WTC11 (cell line): ENCODE measurements at regions not wholly inside any gene's neighbourhood (a gene's known extent, or its start where the extent isn't known, plus 50 kb on each side); places are given as distances from the start of the nearest gene placed in this dataset.
"Not testable (repeated sequence)": the region's sequence is repeated elsewhere in the genome, so short reads cannot be mapped to it uniquely, and the experiment has no call there.

ENCODE experiments used
- ATF2 ChIP-seq: sonication (generic); formaldehyde crosslinking; IDR thresholded peaks from 2 replicates; pipeline ENCODE4 v1.8.1; 2022; ENCODE audit warnings: low read depth, missing genetic modification reagents, borderline replicate concordance
- CTCF ChIP-seq: fragments of 200-600 bp; IDR thresholded peaks from 2 replicates; pipeline ENCODE4 v1.8.0; 2022; ENCODE audit warnings: antibody characterized with exemption
- FOXJ3 ChIP-seq: sonication (generic); formaldehyde crosslinking; IDR thresholded peaks from 2 replicates; pipeline ENCODE4 v1.9.0; 2021; ENCODE audit warnings: missing genetic modification reagents, mild to moderate bottlenecking, borderline replicate concordance
- MAX ChIP-seq: sonication (generic); formaldehyde crosslinking; IDR thresholded peaks from 2 replicates; pipeline ENCODE4 v1.8.0; 2022; ENCODE audit warnings: mild to moderate bottlenecking, missing genetic modification reagents
- SMAD4 ChIP-seq: sonication (generic); formaldehyde crosslinking; IDR thresholded peaks from 2 replicates; pipeline ENCODE4 v1.8.0; 2022; ENCODE audit warnings: mild to moderate bottlenecking, missing genetic modification reagents
- ZBTB21 ChIP-seq: sonication (generic); formaldehyde crosslinking; IDR thresholded peaks from 2 replicates; pipeline ENCODE4 v1.8.1; 2023; ENCODE audit warnings: mild to moderate bottlenecking, missing genetic modification reagents, borderline replicate concordance
- ZNF281 ChIP-seq: sonication (generic); formaldehyde crosslinking; IDR thresholded peaks from 2 replicates; pipeline ENCODE4 v1.8.0; 2023; ENCODE audit warnings: mild to moderate bottlenecking, missing genetic modification reagents

GRCh38 chr6:156421301-156421700 lies 355.9 kb upstream of the ARID1B start:
- TF ChIP-seq CTCF; ZBTB21 (CRISPR knock-in tag); SMAD4; MAX (CRISPR knock-in tag); ZNF281 (CRISPR knock-in tag); FOXJ3 (CRISPR knock-in tag); ATF2 (CRISPR knock-in tag): not testable (repeated sequence)
